WERI-Rb-1 (cell line): ENCODE measurements at regions not wholly inside any gene's neighbourhood (a gene's known extent, or its start where the extent isn't known, plus 50 kb on each side); places are given as distances from the start of the nearest gene placed in this dataset.

Experiments
- DNase-seq: peaks from one replicate; pipeline ENCODE4 v3.0.0-alpha.2; 2020
- H3K27ac ChIP-seq: fragments of 250-450 bp; sonication (Bioruptor Pico); 2 replicates; pipeline ENCODE4 v1.5.1; 2020; ENCODE audit warnings: mild to moderate bottlenecking, moderate library complexity
- H3K27me3 ChIP-seq: fragments of 250-450 bp; sonication (Bioruptor Pico); 2 replicates; pipeline ENCODE4 v1.5.1; 2021; ENCODE audit warnings: mild to moderate bottlenecking, low read depth, moderate library complexity; ENCODE audit not compliant: insufficient read depth, severe bottlenecking
- H3K36me3 ChIP-seq: fragments of 250-450 bp; sonication (Bioruptor Pico); 2 replicates; pipeline ENCODE4 v1.5.1; 2020; ENCODE audit warnings: mild to moderate bottlenecking, moderate library complexity
- H3K4me3 ChIP-seq: 2 replicates; pipeline ENCODE4 v1.5.1; 2011; ENCODE audit warnings: low read depth, mild to moderate bottlenecking, control low read depth, low read length
- H3K9me3 ChIP-seq: fragments of 250-450 bp; sonication (Bioruptor Pico); 2 replicates; pipeline ENCODE4 v1.5.1; 2021; ENCODE audit warnings: mild to moderate bottlenecking, moderate library complexity; ENCODE audit not compliant: severe bottlenecking
- TF ChIP-seq, protein P1 (sequence below): IDR thresholded peaks from 2 replicates; pipeline ENCODE4 v1.5.1; 2011; ENCODE audit warnings: low read depth, mild to moderate bottlenecking, control low read depth, inconsistent platforms, low read length

DNA sequence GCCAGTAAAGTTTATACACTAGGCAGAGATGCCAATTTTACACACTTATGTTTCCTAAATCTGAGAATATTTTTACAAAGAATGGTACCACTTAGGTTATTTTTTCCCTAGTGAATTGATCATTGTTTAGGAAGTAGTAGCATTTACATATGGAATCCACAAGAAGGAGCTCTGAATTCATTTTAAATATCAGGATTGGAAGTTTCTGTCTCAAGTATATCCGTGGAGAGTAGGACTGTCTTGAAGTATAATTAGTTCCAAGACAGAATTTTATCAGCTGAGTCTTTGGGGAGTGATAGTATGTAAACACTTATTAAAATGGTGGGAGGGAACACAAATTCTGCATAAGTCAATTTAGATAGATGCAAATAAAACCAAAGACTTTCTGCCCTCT, 82.3 kb upstream of the FAM98A start:
- Histone ChIP-seq H3K9me3 (peaks cover 4% of the 10 kb centered on the region), H3K27me3 (no peaks in the 10 kb centered on the region), H3K4me3 (no peak overlapping the region), H3K27ac (no peak overlapping the region), H3K36me3 (no peaks in the 10 kb centered on the region)
- TF ChIP-seq, protein P1, sequence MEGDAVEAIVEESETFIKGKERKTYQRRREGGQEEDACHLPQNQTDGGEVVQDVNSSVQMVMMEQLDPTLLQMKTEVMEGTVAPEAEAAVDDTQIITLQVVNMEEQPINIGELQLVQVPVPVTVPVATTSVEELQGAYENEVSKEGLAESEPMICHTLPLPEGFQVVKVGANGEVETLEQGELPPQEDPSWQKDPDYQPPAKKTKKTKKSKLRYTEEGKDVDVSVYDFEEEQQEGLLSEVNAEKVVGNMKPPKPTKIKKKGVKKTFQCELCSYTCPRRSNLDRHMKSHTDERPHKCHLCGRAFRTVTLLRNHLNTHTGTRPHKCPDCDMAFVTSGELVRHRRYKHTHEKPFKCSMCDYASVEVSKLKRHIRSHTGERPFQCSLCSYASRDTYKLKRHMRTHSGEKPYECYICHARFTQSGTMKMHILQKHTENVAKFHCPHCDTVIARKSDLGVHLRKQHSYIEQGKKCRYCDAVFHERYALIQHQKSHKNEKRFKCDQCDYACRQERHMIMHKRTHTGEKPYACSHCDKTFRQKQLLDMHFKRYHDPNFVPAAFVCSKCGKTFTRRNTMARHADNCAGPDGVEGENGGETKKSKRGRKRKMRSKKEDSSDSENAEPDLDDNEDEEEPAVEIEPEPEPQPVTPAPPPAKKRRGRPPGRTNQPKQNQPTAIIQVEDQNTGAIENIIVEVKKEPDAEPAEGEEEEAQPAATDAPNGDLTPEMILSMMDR: 0 out of 2 replicates have a peak, but pooled peaks have one; percentile 21
- no peak for DNase-seq

DNA sequence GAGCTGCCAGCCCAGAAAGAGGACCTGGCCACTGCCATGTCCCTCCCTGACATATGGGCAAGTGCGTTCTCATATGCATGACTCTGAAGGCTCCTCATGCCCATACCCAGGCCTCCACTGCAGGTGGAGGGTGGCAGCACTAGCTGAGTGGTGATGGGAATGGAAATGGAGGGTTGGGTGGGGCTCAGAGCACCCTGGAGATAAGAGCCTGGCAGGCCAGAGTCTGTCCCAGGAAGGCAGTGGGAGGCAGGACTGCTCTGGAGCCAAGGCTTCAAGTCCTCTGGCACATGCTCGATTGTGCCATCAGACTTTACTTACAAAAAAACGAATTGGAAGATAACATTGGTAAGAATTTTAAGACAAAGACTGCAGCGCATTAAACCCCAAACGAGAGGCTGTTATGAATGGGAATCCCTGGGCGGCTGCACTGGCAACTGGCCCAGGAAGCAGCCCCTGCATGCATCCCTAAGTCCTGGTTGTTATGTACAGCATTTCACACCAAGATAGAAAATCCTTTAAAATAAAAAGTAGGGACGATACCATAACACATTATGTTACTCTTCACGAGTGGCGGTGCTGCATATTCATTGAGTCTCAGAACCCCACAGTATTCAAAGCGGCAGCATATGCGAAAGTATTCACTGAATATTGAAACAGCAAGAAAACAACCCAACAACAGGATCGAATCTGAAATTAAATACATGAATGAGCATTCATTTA, 81.7 kb upstream of the FAM98A start:
- H3K27me3 ChIP-seq: no peaks in the 10 kb centered on the region
- DNase-seq: no peak
- peaks cover 4% of the 10 kb centered on the region for H3K9me3 ChIP-seq
- H3K27ac ChIP-seq: no peak overlapping the region
- H3K4me3 ChIP-seq: no peak overlapping the region
- no peaks in the 10 kb centered on the region for H3K36me3 ChIP-seq
- TF ChIP-seq, protein P1: no peak

DNA sequence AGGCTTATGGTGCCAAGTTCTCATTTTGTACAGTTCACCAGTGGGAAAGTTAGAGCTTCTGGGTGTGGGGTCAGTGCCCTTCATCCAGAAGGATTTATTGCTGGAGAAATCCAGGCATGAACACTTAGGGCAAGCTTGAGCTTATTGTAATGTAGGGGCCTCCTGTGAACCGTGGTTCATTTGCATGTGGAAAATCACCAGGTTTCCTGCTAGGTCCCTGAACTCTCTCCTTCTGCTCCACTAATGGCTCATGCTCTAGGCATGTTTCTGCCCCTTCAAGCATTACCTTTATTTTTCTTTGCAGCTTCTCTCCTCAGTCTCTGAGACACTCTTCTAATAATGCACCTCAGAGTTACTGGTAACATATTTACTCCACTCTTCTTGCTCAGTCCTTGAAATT, 79.3 kb upstream of the FAM98A start:
- TF ChIP-seq, protein P1: no peak
- no peaks in the 10 kb centered on the region for H3K36me3 ChIP-seq
- no peak overlapping the region for H3K27ac ChIP-seq
- H3K9me3 ChIP-seq: no peaks in the 10 kb centered on the region
- no peak overlapping the region for H3K4me3 ChIP-seq
- H3K27me3 ChIP-seq: no peaks in the 10 kb centered on the region
- DNase-seq: no peak

DNA sequence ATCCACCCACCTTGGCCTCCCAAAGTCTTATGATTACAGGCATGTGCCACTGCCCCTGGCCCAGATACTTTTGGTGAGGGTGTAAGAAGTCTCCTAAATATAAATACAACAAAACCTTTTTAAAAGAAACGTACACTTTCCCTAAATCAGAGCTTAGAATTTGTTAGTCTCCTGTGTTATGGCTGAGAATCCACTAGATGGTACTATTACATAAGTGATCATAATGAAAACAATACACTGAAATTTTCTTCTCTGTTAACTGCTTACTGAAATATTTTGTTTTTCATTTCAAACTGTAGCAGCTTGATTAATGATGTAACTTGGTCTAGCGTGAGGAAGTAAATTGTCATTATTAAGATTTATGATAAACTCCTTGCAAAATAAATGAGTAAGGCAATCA, 74.8 kb upstream of the FAM98A start:
- TF ChIP-seq, protein P1: 0 out of 2 replicates have a peak, but pooled peaks have one; percentile 21
- Histone ChIP-seq H3K27me3 (no peaks in the 10 kb centered on the region), H3K4me3 (no peak overlapping the region), H3K36me3 (no peaks in the 10 kb centered on the region), H3K9me3 (no peaks in the 10 kb centered on the region), H3K27ac (no peak overlapping the region)
- DNase-seq: no peak

DNA sequence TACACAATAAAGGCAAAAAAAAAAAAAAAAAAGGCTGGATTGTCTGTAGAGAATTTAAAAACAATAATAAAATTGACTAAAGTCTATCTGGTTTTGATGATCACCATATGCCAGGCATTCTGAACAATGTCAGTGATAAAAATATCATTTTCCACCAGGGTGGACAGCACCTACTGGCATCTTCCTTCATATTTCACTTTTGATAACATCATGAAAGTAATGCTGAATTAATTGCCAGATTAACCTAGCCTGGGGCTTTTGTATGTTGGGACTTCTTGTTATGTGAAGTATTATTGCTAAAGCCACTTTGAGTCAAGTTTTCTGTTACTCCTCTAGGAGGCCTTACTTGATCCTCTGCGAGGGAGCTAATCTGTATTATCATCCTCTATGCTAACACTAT, 73.8 kb upstream of the FAM98A start:
- no peak for DNase-seq
- no peak overlapping the region for H3K27ac ChIP-seq
- TF ChIP-seq, protein P1: no peak
- no peak overlapping the region for H3K4me3 ChIP-seq
- H3K9me3 ChIP-seq: no peaks in the 10 kb centered on the region
- no peaks in the 10 kb centered on the region for H3K36me3 ChIP-seq
- no peaks in the 10 kb centered on the region for H3K27me3 ChIP-seq

DNA sequence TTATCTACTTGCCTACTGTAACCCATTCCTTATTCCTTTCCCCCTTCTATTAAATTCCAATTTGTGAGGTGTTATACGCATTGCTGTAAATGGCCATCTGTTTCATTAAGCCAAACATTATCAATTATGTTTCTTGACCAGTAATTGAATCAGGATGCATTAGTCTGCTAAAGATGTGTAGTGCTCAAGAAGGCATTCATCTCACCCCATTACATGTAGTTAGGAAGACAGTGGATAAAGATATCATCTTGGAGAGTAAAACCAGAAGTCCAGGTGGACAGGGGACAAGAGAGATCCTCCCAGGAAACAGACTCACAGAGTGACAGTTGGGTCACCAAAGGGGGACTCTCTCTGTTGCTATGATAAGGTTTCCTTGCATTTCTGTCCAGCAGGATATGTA, 73.3 kb upstream of the FAM98A start:
- TF ChIP-seq, protein P1: no peak
- no peak overlapping the region for H3K27ac ChIP-seq
- H3K9me3 ChIP-seq: no peaks in the 10 kb centered on the region
- no peak for DNase-seq
- no peaks in the 10 kb centered on the region for H3K27me3 ChIP-seq
- no peak overlapping the region for H3K4me3 ChIP-seq
- no peaks in the 10 kb centered on the region for H3K36me3 ChIP-seq
